ENCODE measurements at regions not wholly inside any gene's neighbourhood (a gene's known extent, or its start where the extent isn't known, plus 50 kb on each side); places are given as distances from the start of the nearest gene placed in this dataset.
"Not testable (repeated sequence)": the region's sequence is repeated elsewhere in the genome, so short reads cannot be mapped to it uniquely, and the experiment has no call there.

DNA sequence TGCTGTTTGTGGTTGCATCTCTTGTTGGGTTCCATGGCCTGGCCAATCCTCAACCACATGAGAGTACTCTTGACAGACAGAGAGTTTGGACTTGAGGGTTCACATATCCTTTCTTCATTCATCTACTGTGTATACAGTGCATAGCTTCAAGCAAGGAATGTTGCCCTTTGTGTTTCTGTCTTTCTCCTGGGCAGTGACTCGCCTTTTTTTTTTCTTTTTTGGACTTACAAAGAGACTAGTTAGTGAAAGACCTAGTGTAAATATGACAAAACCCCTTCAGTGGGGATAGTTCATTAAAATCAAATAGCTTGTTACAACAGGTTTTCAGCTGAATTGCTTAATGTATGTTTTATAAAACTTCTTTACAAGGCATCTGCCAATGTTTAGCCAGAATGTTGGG lies 290.2 kb downstream of the FGFR2 start:
- DNase-seq = no peak

DNA sequence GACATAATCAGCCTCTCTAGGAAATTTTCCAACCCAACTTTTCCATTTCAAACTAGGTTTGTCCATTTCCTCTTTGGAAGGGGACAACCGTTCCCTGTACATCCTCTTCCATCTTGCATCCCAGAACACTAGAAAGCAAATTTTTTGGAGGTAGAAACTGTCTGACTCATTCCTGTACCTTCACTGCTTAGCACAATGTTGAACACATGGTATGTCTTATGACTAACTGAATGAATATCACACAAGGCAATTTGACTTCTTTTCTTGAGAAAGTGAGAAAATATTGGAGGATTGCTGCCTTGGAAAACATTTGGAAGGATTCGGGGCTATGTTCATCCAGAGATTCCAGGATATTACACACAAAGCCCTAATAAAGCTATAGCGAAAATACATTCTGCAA lies 289.1 kb downstream of the FGFR2 start:
- DNase-seq = no peak

DNA sequence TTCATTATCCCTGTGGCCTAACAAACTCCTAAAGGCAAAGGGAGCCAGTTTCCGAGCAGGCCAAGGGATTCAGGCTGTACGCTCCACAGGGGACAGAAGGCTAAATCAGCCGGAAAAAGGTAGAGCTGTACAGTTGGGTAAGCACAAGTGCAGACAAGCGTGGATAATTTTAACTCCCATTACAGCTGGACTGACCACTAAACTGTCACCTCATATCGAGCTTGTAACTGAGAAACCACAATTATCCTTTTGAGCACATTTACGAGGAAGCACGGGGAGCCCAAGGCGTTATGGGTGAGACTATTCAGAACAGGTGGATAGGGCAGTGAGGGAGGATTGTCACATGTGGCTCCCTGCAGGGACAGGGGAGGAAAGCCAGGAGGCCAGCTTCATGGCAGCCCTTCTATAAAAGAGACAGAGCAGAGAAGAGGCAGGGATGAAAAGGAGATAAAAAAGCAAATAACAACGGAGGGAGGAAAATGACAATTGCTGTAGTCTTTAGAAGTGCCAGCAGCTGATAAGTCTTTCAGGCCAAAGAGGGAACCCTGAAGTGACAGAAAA lies 288.0 kb downstream of the FGFR2 start:
- DNase-seq = no peak

DNA sequence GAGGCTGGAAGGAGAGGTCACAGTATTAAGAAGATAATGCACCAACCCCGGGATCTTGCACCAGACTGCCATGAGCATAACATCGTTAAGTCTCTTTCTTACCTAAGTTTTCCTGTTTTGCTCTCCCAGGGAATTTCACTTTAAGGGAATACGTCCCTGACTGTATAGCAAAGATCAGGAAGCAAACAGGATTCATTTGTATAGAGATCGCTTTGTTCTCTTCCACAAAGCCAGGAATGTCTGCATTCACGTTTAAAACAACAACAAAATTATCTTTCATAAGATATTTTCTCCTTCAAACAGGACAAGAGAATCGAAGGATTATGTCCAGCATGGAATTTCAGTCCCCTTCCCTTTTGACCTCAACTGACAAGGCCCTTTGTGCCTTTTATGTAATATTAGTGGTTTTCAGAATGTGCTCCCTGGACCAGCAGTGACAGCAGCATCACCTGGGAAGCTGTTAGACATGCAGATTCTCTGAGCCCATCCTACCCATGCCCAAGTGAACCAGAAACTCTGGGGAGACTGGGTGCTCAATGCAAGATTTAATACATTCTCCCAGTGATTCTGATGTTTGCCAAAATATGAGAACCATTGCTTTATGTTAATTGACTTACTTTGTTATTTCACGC lies 286.3 kb downstream of the FGFR2 start:
- DNase-seq = no peak

DNA sequence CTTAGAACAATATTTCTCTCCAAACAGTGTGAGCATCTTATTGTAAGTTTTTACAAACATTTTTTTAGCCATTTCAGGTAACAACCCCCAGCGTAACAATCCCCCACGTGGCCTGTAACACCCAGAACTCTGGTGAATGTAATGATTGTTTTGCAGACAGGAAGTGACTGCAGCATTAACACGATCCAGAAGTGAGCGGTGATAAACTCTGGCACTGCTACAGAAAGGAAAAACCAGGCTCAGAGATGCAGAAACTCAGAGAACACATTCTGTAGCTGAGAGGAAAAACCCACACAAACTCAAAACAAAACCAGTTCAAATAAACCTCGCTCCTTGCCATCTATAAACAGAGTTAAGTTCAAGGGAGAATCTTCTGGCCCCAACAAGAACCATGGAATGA lies 285.7 kb downstream of the FGFR2 start:
- no peak for DNase-seq

DNA sequence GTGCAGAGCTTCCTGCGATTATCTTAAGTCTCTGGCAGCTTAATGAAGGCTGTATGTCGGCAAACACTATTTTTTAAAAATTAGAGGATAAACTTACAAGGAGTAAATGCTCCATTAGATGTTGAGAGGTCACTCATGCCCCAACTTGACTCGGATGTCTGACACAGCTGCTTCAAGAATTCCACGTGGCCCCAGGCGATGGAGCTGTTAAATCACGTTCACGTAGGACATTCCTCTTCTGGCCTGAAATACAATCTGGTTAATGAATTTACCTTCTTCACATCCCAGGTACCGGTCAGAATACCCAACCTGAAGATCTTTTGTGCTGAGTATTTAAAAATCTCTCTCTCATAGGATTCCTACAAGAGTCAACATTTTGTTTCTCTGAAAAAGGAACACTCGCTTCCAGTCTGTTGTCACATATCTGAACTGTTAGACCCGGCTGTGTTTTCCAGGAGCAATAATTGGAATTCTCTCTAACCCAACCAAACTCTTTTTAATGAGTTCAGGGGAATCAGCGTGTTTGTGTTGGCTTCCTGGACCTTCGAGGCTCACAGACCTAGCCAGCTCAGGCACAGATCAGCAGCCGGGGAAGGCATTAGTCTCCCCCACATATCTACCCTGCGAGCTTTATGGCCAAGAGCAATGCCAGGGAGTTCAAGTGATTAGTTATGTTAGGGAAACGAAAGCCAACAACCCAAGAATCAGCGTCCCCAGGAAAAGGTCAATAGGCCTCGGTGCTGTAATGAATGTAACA lies 284.9 kb downstream of the FGFR2 start:
- DNase-seq = no peak

DNA sequence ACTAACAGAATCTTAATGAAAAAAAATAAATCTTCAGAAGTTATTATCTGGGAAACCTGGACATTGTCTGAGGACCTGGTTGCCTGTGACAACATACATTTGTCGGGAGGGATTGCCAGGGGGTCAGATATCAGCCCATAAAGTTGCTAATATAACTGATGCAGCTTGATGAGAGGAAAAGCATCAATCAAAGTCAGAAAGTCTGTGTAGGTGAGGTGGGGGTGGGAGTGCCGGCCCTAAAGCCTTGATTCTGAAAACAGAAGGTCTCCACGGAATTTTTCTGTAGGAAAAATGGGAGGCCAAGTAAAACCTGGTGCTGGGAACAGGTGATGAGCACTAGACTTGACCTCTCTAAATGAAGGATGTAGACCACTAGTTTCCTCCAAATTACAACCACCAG lies 281.8 kb downstream of the FGFR2 start:
- DNase-seq = no peak

DNA sequence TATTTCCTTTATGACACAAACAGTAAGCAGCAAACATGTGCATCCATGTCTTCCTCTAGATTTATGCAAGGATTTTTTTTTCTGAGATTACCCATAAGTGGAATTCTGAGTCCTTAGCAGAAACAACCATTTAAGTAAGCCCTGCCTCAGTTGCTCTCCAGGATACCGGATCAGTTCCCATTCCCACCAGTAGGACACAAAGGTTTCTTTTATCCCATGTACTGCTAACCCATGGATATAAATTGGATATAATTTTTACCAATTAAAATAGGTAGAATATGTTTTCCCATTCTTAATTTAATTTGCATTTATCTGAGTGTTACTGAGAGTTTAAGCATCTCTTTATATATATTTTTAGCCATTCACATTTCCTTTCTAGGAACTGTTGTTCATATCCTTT lies 280.9 kb downstream of the FGFR2 start:
- DNase-seq = no peak

DNA sequence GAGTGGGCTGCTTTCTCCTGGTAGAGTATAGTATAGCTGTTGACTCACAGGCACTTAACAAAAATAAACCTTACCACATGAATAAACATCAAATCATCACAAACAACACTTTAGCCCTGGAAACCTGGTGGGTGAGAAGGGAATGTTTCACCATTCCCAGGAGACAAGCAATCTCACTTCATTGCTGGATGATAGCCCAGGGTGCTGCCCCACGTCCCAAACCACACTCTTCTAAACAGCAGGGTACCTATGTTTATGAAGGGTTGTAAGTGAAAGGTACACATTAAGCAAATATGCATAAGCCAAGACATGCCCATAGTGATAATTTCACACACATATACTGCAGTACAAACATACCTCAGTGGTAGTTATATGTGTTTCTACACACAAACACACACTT lies 276.2 kb downstream of the FGFR2 start:
- DNase-seq = no peak

DNA sequence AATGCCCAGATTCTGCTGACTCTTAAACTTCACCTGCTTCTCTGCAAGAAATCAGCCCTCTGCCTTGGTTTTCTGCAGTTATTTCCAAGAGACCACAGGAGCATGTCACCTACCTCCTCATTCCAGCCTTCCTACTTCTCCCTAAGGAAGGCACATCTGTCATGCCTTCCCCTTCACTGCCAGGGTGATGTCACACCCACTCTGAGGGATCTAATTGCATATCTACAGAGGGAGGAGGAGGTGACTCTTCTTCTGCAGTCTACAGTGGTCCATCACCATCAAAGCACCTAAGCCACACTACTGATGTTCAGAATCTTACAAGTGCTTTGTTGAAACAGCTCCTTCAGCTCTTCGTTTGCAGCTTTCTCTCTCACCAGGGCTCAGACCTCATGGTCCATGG lies 275.5 kb downstream of the FGFR2 start:
- DNase-seq = no peak

DNA sequence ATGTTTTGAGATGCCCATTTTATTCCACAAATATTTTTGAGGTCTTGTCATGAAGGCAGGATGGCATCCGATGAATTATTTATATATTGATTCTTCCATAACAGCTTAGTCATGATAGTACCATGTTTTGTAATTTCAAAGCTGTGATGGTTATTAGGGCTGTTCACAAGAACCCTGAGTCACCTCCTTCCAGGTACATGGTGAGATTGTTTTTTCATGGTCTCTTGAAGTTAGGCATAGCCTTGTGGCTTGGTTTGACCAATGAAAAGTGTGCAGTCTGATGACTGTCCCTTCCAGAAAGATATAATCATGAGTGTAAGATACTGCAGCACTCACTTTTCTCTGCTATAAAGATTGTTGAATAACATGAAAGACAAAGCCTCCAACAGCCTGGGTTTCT lies 274.8 kb downstream of the FGFR2 start:
- DNase-seq = no peak

DNA sequence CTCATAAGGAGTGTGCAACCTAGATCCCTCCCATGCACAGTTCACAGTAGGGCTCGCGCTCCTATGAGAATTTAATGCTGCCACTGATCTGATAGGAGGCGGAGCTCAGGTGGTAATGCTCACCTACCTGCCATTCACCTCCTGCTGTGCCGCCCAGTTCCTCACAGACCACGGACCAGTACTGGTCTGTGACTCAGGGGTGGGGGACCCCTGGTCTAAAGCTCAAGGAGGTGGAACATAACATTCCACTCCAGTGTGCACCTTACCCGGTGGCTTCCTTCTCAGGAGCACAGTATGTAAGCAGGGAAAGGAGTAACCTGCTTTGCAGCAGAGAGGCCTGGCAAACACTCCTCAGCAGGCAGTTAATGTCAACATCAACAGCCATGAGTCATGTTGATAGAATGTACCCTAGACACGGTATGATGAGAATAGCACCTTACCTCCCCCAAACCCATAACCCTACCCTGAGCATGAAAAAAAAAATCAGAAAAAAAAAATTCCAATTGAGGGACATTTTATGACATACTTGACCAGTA lies 273.5 kb downstream of the FGFR2 start:
- DNase-seq = no peak

DNA sequence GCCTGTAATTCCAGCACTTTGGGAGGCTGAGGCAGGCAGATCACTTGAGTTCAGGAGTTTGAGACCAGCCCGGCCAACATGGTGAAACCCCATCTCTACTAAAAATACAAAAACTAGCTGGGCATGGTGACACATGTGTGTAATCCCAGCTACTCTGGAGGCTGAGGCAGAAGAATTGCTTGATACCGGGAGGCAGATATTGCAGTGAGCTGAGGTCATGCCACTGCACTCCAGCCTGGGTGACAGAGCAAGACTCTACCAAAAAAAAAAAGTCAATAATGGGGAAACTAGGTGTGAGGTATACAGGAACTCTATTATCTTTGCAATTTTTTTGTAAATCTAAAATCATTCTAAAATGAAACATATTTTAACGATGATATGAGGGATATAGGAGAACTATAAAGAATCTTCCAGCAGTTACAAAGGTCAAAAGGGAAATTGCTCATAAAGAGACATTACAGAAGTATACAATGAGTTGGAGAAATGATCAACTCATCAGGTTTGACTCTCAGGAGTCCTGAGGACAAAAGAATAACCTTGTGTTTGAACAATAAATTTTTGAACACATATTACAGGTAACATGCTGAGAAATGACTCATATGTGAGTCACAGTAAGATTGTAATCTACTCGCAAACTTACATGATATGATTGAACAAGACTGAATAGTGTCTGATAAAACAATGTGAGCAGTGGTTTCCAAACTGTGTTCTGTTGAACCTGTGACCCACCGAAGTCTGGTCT lies 272.6 kb downstream of the FGFR2 start:
- no peak for DNase-seq

DNA sequence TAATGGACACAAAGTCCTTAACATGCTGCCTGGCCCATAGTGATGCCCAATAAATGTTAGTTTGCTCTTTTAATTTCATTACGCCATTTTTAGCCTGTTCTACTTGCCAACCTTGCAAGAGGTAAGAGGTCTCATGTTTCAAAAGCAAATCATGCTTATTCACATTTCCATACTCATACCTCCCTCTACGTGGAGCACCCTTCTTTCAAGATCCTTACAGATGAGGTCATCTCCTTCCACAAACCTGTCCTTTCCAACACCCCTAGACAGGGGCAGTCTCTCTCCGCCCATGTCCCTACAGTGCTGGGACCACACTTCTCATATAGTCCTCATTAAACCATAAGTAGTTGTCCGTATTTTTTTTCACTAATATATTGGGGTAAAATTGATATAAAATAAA lies 271.3 kb downstream of the FGFR2 start:
- DNase-seq = no peak

DNA sequence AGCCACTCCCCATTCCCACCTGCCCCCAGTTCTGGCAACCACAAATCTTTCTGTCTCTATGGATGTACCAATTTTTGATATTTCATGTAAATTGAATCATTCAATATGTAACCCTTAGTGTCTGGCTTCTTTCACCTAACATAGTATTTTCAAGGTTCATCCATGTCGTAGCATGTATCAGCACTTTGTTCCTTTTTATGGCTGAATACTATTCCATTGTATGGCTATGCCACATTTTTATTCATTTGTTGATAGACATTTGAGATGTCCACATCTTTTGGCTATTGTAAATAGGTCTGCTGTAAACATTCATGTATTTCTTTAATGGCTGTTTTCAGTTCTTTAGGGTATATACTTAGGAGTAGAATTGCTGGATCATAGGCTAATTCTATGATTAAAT lies 270.5 kb downstream of the FGFR2 start:
- DNase-seq = no peak

DNA sequence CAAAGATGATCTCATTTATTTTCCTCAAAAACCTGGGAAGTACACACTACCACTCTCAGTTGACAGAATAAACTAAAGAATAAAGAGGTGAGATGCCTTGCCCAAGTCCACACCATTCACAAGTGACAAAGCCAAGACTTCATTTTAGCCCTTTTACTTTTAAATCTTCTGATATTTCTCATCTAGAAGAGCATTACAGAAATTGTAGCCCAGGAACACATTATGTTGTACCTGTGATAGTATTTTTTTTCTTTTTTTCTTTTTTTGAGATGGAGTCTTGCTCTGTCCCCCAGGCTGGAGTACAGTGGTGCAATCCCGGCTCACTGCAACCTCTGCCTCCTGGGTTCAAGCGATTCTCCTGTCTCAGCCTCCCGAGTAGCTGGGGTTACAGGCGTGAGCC lies 268.6 kb downstream of the FGFR2 start:
- not testable (repeated sequence) for DNase-seq

DNA sequence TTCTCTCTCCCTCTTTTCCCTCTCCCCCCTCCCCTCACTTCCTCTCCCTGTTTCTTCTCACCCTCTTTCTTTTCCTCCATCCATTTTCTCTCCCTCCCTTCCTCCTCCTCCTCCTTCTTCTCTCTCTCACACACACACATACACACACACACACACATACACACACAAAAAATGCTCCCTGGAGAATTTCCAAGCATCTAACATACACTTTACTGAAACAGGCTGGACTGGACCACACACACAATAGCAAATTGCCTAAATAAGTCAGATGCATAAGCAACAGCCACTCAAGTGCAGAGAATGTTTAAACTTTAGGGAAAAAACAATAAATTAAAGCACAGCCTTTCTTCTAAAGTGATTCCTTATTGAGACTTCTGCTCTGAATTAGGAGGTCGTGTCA lies 267.7 kb downstream of the FGFR2 start:
- no peak for DNase-seq

DNA sequence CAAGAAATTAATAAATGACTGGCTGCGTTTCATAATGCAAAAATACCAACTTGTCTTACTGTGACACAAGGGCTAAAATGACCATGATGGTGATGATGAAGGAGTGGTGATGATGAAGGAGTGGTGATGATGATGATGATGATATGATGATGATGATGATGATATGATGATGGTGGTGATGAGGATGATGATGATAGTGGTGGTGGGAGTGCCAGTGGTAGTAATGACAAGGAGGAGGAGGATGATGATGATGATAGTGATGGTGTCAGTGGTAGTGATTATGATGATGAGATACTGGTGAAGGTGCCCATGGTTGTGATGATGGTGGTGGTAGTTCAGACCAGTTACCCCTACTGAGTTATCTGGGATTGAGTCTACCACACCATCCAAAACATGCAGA lies 265.9 kb downstream of the FGFR2 start:
- DNase-seq = no peak

DNA sequence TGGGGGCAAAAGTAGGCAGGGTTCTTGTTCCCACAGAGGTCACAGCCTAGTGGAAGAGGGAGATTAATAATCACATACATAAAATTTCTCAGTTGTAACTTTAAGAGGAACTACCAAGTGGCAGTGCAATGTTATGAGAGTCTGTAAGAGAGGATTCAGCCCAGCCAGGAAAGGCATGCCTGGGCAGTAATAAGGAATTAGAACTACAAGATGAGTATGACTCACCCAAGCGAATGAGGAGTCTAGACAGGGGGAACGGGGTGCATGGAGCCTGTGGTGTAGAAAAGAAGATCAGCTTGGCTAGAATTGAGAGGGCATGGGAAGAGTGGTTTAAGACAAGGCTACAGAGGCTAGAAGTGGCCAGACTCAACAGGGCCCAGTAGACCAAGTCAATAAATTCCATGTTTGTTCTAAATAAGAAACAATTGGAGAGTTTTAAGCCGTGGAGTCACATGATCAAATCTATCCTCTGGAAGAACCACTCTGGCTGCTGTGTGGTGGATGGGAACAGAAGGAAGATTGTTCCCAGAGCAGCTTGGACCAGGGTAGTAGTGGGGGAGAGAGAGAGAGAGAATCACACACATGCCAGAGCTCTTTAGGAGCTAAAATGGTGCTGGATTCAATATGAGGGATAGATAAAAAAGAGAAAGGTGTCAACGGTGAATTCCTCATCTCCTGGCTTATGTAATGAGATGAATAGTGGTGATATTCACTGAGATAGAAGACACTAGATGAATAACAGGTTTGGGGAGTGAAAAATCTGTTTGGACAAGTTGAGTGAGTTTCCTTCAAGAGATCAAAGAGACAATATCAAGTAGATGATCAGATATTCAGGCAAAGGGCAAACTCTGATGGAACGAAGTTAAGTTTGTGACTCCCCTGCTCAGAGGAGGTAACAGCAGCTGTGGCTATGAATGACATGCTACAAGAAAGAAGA lies 265.1 kb downstream of the FGFR2 start:
- no peak for DNase-seq

DNA sequence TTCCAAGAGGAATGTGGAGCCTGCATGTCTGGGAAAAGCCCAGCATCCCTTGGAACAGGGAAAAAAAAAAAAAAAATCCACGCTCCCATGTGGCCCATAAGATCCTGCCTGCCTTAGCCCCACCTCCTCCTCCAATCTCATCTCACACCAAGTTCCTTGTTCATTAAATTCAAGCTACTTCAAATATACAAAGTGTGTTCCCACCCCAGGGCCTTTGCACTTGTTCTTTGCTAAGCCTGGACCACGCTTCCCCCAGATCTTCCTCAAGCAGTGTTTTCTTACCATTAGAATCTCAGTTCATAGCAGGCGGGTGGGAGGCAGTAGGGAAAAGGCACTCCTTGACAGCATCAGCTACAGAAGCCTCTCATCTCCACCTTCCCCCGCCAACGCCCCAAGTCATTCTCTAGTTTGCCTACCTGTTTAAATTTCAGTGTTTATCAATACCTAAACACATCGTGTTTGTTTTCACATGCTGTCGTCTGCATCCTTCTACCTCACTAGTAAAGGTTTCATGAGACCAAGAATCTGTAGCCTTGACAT lies 262.8 kb downstream of the FGFR2 start:
- DNase-seq = no peak

DNA sequence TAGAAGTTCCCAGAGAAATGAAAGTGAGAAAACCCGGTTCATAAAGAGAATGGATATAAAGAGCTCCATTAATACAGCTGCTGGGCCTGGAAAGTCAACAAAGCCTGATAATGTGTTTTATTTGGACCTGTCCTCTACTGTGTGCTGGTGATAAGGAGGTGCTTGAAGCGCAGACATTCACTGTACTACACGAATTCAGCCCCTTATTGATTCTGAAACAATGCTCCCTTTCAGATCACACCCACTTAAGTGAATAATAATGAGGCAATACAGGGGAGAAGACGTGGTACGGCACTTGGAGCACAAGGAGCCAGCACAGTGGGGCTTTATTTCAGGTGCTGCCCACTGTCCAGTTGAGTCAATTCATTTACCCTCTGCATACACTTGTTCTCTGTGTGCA lies 260.8 kb downstream of the FGFR2 start:
- no peak for DNase-seq
